GM23338 (cell line): ENCODE measurements at regions not wholly inside any gene's neighbourhood (a gene's known extent, or its start where the extent isn't known, plus 50 kb on each side); places are given as distances from the start of the nearest gene placed in this dataset.

Source experiments
- ATAC-seq: fragments of 200-7000 bp; cut with Tn5 transposase; 3 replicates; pipeline ENCODE4 v1.9.1; 2020
- DNase-seq: peaks from one replicate; pipeline ENCODE4 v3.0.0-alpha.2; 2015; ENCODE audit warnings: low spot score
- H2AFZ ChIP-seq: fragments of 200-600 bp; sonication (generic); 2 replicates; pipeline ENCODE4 v1.8.0; 2016; ENCODE audit warnings: antibody characterized with exemption, mild to moderate bottlenecking, moderate library complexity
- H3F3A ChIP-seq: fragments of 200-600 bp; sonication (generic); replicated peaks from 2 replicates; pipeline ENCODE4 v1.8.0; 2017; ENCODE audit warnings: antibody characterized with exemption, mixed run types, low read depth
- H3K27ac ChIP-seq: fragments of 200-600 bp; sonication (generic); 2 replicates; pipeline ENCODE4 v1.6.1; 2016; ENCODE audit warnings: low read depth
- H3K27me3 ChIP-seq: fragments of 200-600 bp; sonication (generic); 2 replicates; pipeline ENCODE4 v1.8.0; 2016; ENCODE audit warnings: mild to moderate bottlenecking, mixed run types, moderate library complexity; ENCODE audit not compliant: insufficient read depth
- H3K36me3 ChIP-seq: fragments of 200-600 bp; sonication (generic); 2 replicates; pipeline ENCODE4 v1.8.0; 2016; ENCODE audit warnings: mild to moderate bottlenecking; ENCODE audit not compliant: insufficient read depth
- H3K4me1 ChIP-seq: fragments of 200-600 bp; sonication (generic); 2 replicates; pipeline ENCODE4 v1.8.0; 2016; ENCODE audit warnings: mild to moderate bottlenecking, moderate library complexity; ENCODE audit not compliant: insufficient read depth
- H3K4me2 ChIP-seq: fragments of 200-600 bp; sonication (generic); 2 replicates; pipeline ENCODE4 v1.7.1; 2017; ENCODE audit warnings: mixed run types
- H3K4me3 ChIP-seq: fragments of 200-600 bp; sonication (generic); 2 replicates; pipeline ENCODE4 v1.6.1; 2016; ENCODE audit warnings: mixed run types
- H3K79me2 ChIP-seq: fragments of 200-600 bp; sonication (generic); replicated peaks from 2 replicates; pipeline ENCODE4 v1.8.0; 2017; ENCODE audit warnings: mild to moderate bottlenecking; ENCODE audit not compliant: insufficient read depth
- H3K9me2 ChIP-seq: fragments of 200-600 bp; sonication (generic); 2 replicates; pipeline ENCODE4 v1.8.0; 2017; ENCODE audit not compliant: insufficient read depth
- H4K20me1 ChIP-seq: fragments of 200-600 bp; sonication (generic); replicated peaks from 2 replicates; pipeline ENCODE4 v1.8.0; 2017; ENCODE audit warnings: mild to moderate bottlenecking; ENCODE audit not compliant: insufficient read depth
- H3K27ac Mint-ChIP-seq: 2 replicates; pipeline ENCODE4 v1.8.0; 2020; ENCODE audit warnings: inconsistent platforms, mild to moderate bottlenecking, moderate library complexity, mixed read lengths
- H3K27me3 Mint-ChIP-seq: 3 replicates; pipeline ENCODE4 v1.8.0; 2022; ENCODE audit warnings: low read depth, mild to moderate bottlenecking, moderate library complexity, mixed read lengths, inconsistent platforms; ENCODE audit not compliant: insufficient read depth, poor library complexity
- H3K36me3 Mint-ChIP-seq: 3 replicates; pipeline ENCODE4 v1.8.0; 2021; ENCODE audit warnings: low read depth, mild to moderate bottlenecking, inconsistent platforms, moderate library complexity, mixed read lengths
- H3K4me1 Mint-ChIP-seq: 3 replicates; pipeline ENCODE4 v1.8.0; 2020; ENCODE audit warnings: mild to moderate bottlenecking, inconsistent platforms, mixed read lengths
- H3K4me3 Mint-ChIP-seq: 3 replicates; pipeline ENCODE4 v1.8.0; 2021; ENCODE audit warnings: moderate library complexity, mild to moderate bottlenecking, inconsistent platforms, mixed read lengths
- H3K9me3 Mint-ChIP-seq: 3 replicates; pipeline ENCODE4 v1.8.0; 2020; ENCODE audit warnings: moderate library complexity, mild to moderate bottlenecking, inconsistent platforms, mixed read lengths
- CREB1 ChIP-seq: fragments of 250-450 bp; sonication (Bioruptor Pico); IDR thresholded peaks from 2 replicates; pipeline ENCODE4 v1.5.0; 2020; ENCODE audit warnings: low read depth, mild to moderate bottlenecking, moderate library complexity
- CTCF ChIP-seq, 2 experiments: fragments of 200-600 bp in 1 of 2; sonication (generic) in 1 of 2; conservative IDR thresholded peaks; 2 replicates each; pipeline versions ENCODE4 v1.5.1 to v1.6.1; 2016 to 2017; ENCODE audit warnings: antibody characterized with exemption in 2 of 2, low read depth in 2 of 2, mild to moderate bottlenecking in 2 of 2, moderate library complexity in 1 of 2
- ETS1 ChIP-seq: IDR thresholded peaks from 2 replicates; pipeline ENCODE4 v1.6.1; 2016; ENCODE audit warnings: antibody characterized with exemption
- EZH2 ChIP-seq: fragments of 200-600 bp; sonication (generic); IDR thresholded peaks from one replicate; pipeline ENCODE4 v1.8.0; 2017; ENCODE audit warnings: antibody characterized with exemption, mild to moderate bottlenecking, low read depth; ENCODE audit not compliant: unreplicated experiment
- EZH2phosphoT487 ChIP-seq: fragments of 200-600 bp; sonication (generic); IDR thresholded peaks from one replicate; pipeline ENCODE4 v1.8.1; 2018; ENCODE audit warnings: antibody characterized with exemption; ENCODE audit not compliant: unreplicated experiment
- JUNB ChIP-seq: IDR thresholded peaks from one replicate; pipeline ENCODE4 v1.6.1; 2016; ENCODE audit warnings: antibody characterized with exemption; ENCODE audit not compliant: unreplicated experiment
- NANOG ChIP-seq: IDR thresholded peaks from 2 replicates; pipeline ENCODE4 v1.6.1; 2016; ENCODE audit warnings: antibody characterized with exemption, borderline replicate concordance
- POLR2AphosphoS5 ChIP-seq: IDR thresholded peaks from 2 replicates; pipeline ENCODE4 v1.6.1; 2016; ENCODE audit warnings: antibody characterized with exemption, low read depth
- REST ChIP-seq: IDR thresholded peaks from one replicate; pipeline ENCODE4 v1.6.1; 2018; ENCODE audit warnings: antibody characterized with exemption; ENCODE audit not compliant: unreplicated experiment
- STAT1 ChIP-seq: IDR thresholded peaks from one replicate; pipeline ENCODE4 v1.6.1; 2016; ENCODE audit warnings: antibody characterized with exemption; ENCODE audit not compliant: unreplicated experiment
- ZNF114 ChIP-seq: fragments of 250-450 bp; sonication (Bioruptor Pico); IDR thresholded peaks from 2 replicates; pipeline ENCODE4 v1.5.0; 2020; ENCODE audit warnings: mild to moderate bottlenecking, moderate library complexity
- ZNF331 ChIP-seq: fragments of 250-450 bp; sonication (Bioruptor Pico); IDR thresholded peaks from 2 replicates; pipeline ENCODE4 v1.5.0; 2020; ENCODE audit warnings: low read depth, mild to moderate bottlenecking, moderate library complexity
- ZNF462 ChIP-seq: fragments of 250-450 bp; sonication (Bioruptor Pico); IDR thresholded peaks from 2 replicates; pipeline ENCODE4 v1.5.0; 2020; ENCODE audit warnings: mild to moderate bottlenecking, moderate library complexity

GRCh38 chr18:30403278-30403677 is 639.3 kb downstream of the DSC3 start (continued):
- no peak for TF ChIP-seq ZNF462
- no peak for TF ChIP-seq POLR2AphosphoS5
- TF ChIP-seq ZNF331 (CRISPR knock-in tag), result no peak

GRCh38 chr18:30387401-30387800 is 655.1 kb downstream of the DSC3 start:
- Mint-ChIP-seq H3K27me3 (no peaks in the 10 kb centered on the region), H3K9me3 (no peaks in the 10 kb centered on the region), H3K4me1 (peaks cover 7% of the 10 kb centered on the region; the same call in 2 of the 3 replicates), H3K27ac (no peak overlapping the region), H3K4me3 (no peak overlapping the region), H3K36me3 (no peaks in the 10 kb centered on the region)
- H3K36me3 ChIP-seq, result no peaks in the 10 kb centered on the region
- no peaks in the 10 kb centered on the region for H3K27me3 ChIP-seq
- no peaks in the 10 kb centered on the region for H3F3A ChIP-seq
- H4K20me1 ChIP-seq, result no peaks in the 10 kb centered on the region
- no peak overlapping the region for H2AFZ ChIP-seq
- no peaks in the 10 kb centered on the region; the same call in 1 of the 2 replicates for H3K9me2 ChIP-seq
- H3K79me2 ChIP-seq, result no peaks in the 10 kb centered on the region
- no peak overlapping the region for H3K4me3 ChIP-seq
- no peak overlapping the region for H3K4me2 ChIP-seq
- DNase-seq (peak; percentile 13), ATAC-seq (peak; percentile 71)
- no peaks in the 10 kb centered on the region for H3K4me1 ChIP-seq
- no peak overlapping the region for H3K27ac ChIP-seq
- TF ChIP-seq EZH2phosphoT487, result no peak
- no peak for TF ChIP-seq EZH2
- no peak for TF ChIP-seq ZNF331 (CRISPR knock-in tag)
- TF ChIP-seq NANOG, result no peak
- TF ChIP-seq ZNF114 (CRISPR knock-in tag), result no peak
- TF ChIP-seq STAT1, result no peak
- no peak for TF ChIP-seq CREB1
- no peak for TF ChIP-seq ETS1
- no peak for TF ChIP-seq JUNB
- TF ChIP-seq CTCF (conservative IDR thresholded peaks at IDR 0.05; ENCODE audit: low read depth in 2 of 2), result no peak
- TF ChIP-seq REST, result no peak
- no peak for TF ChIP-seq POLR2AphosphoS5
